Nephron progenitor cell (in vitro differentiated cells): ENCODE measurements at regions not wholly inside any gene's neighbourhood (a gene's known extent, or its start where the extent isn't known, plus 50 kb on each side); places are given as distances from the start of the nearest gene placed in this dataset.

Experiments
- DNase-seq: peaks from one replicate; pipeline ENCODE4 v3.0.0; 2021
- H3K27ac Mint-ChIP-seq: 2 replicates; pipeline ENCODE4 v1.8.0; 2021; ENCODE audit warnings: mild to moderate bottlenecking, moderate library complexity, mixed read lengths
- H3K27me3 Mint-ChIP-seq: 2 replicates; pipeline ENCODE4 v1.8.0; 2021; ENCODE audit warnings: mild to moderate bottlenecking, low read depth, mixed read lengths; ENCODE audit not compliant: poor library complexity
- H3K36me3 Mint-ChIP-seq: 2 replicates; pipeline ENCODE4 v1.8.0; 2021; ENCODE audit warnings: low read depth, mixed read lengths
- H3K4me1 Mint-ChIP-seq: 2 replicates; pipeline ENCODE4 v1.8.0; 2021; ENCODE audit warnings: mixed read lengths
- H3K4me3 Mint-ChIP-seq: 2 replicates; pipeline ENCODE4 v1.8.0; 2021; ENCODE audit warnings: mild to moderate bottlenecking, moderate library complexity, mixed read lengths
- H3K9me3 Mint-ChIP-seq: 2 replicates; pipeline ENCODE4 v1.8.0; 2021; ENCODE audit warnings: mild to moderate bottlenecking, moderate library complexity, mixed read lengths
- TF ChIP-seq, protein P1 (sequence below): fragments of 200-600 bp; sonication (generic); IDR thresholded peaks from 2 replicates; pipeline ENCODE4 v1.5.0; 2021; ENCODE audit warnings: antibody characterized with exemption

DNA sequence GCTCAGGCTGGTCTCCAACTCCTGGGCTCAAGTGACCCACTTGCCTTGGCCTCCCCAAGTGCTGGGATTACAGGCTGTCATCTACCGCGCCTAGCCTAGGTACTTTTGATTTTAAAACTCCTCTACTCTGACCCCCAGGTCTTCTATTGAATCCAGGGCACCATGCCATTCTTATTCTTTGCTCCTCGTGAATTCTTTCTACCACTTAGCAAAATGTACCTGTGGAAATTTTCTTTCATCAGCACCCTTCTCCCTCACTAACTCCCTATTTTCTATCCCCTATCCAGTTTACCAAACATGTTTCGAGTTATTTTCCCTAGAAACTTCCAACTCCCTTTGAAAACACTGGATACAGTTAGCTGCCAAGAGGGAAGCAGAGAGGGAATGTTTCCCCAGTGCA lies 60.0 kb upstream of the RAPGEF2 start:
- DNase-seq, result no peak
- peaks cover 5% of the 10 kb centered on the region for H3K4me1 Mint-ChIP-seq
- TF ChIP-seq, protein P1, sequence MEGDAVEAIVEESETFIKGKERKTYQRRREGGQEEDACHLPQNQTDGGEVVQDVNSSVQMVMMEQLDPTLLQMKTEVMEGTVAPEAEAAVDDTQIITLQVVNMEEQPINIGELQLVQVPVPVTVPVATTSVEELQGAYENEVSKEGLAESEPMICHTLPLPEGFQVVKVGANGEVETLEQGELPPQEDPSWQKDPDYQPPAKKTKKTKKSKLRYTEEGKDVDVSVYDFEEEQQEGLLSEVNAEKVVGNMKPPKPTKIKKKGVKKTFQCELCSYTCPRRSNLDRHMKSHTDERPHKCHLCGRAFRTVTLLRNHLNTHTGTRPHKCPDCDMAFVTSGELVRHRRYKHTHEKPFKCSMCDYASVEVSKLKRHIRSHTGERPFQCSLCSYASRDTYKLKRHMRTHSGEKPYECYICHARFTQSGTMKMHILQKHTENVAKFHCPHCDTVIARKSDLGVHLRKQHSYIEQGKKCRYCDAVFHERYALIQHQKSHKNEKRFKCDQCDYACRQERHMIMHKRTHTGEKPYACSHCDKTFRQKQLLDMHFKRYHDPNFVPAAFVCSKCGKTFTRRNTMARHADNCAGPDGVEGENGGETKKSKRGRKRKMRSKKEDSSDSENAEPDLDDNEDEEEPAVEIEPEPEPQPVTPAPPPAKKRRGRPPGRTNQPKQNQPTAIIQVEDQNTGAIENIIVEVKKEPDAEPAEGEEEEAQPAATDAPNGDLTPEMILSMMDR, result no peak
- H3K27ac Mint-ChIP-seq, result no peak overlapping the region
- no peaks in the 10 kb centered on the region for H3K36me3 Mint-ChIP-seq
- peaks cover 4% of the 10 kb centered on the region for H3K27me3 Mint-ChIP-seq
- no peak overlapping the region for H3K4me3 Mint-ChIP-seq
- H3K9me3 Mint-ChIP-seq, result no peaks in the 10 kb centered on the region

GRCh38 chr4:159043861-159044260 lies 59.0 kb upstream of the RAPGEF2 start:
- H3K27ac Mint-ChIP-seq, result no peak overlapping the region
- no peak for DNase-seq
- TF ChIP-seq, protein P1, result no peak
- no peaks in the 10 kb centered on the region for H3K9me3 Mint-ChIP-seq
- H3K27me3 Mint-ChIP-seq, result peaks cover 2% of the 10 kb centered on the region
- H3K36me3 Mint-ChIP-seq, result no peaks in the 10 kb centered on the region
- H3K4me1 Mint-ChIP-seq, result peaks cover 11% of the 10 kb centered on the region
- H3K4me3 Mint-ChIP-seq, result no peak overlapping the region

DNA sequence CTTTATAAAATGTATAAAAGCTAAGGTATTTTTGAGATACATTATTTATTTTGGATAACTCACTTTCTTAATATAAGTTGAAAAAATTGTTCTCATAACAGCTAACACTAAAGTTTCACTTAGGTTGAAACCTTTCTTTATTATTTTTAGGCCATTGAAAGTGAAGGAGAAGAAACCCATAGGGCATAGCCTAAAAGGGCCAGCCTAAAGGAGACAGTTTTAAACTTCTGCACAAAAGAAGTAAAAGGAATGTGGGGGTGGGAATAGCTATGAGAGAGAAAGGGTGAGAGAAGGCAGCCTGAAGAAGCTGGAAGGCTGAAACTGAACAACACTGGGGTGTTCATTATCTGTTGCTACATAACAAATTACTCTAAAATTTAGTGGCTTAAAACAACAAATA lies 57.6 kb upstream of the RAPGEF2 start:
- no peaks in the 10 kb centered on the region for H3K9me3 Mint-ChIP-seq
- no peak for DNase-seq
- peaks cover 11% of the 10 kb centered on the region for H3K4me1 Mint-ChIP-seq
- H3K4me3 Mint-ChIP-seq, result no peak overlapping the region
- H3K36me3 Mint-ChIP-seq, result no peaks in the 10 kb centered on the region
- peaks cover 2% of the 10 kb centered on the region for H3K27me3 Mint-ChIP-seq
- H3K27ac Mint-ChIP-seq, result no peak overlapping the region
- TF ChIP-seq, protein P1, result no peak

GRCh38 chr4:159046683-159047082 lies 56.2 kb upstream of the RAPGEF2 start:
- DNase-seq, result no peak
- TF ChIP-seq, protein P1, result no peak
- peaks cover 2% of the 10 kb centered on the region for H3K27me3 Mint-ChIP-seq
- H3K27ac Mint-ChIP-seq, result no peak overlapping the region
- no peaks in the 10 kb centered on the region for H3K9me3 Mint-ChIP-seq
- H3K4me1 Mint-ChIP-seq, result peaks cover 18% of the 10 kb centered on the region
- H3K4me3 Mint-ChIP-seq, result no peak overlapping the region
- no peaks in the 10 kb centered on the region for H3K36me3 Mint-ChIP-seq

- Mint-ChIP-seq H3K27ac (peak overlapping the region; percentile 48), H3K27me3 (peaks cover 2% of the 10 kb centered on the region), H3K4me3 (no peak overlapping the region), H3K36me3 (no peaks in the 10 kb centered on the region), H3K4me1 (peaks cover 24% of the 10 kb centered on the region), H3K9me3 (no peaks in the 10 kb centered on the region)
- TF ChIP-seq, protein P1, result no peak
- no peak for DNase-seq
Measured at GRCh38 chr4:159047478-159048165, 55.3 kb upstream of the RAPGEF2 start.
